ENCODE measurements at regions not wholly inside any gene's neighbourhood (a gene's known extent, or its start where the extent isn't known, plus 50 kb on each side); places are given as distances from the start of the nearest gene placed in this dataset.
A peak's percentile ranks its signal among the peaks of the same experiment; 100 is the strongest.

GRCh38 chr9:31715250-31715649, 669.2 kb upstream of the ACO1 start:
- no peaks in the 10 kb centered on the region for H3K79me2 ChIP-seq (ENCODE audit: control insufficient read depth, insufficient read depth, low read length)
- TF ChIP-seq EZH2 (IDR thresholded peaks at IDR 0.05; ENCODE audit: low read length) = no peak
- TF ChIP-seq CTCF (optimal IDR thresholded peaks at IDR 0.05 in 1 of 3, IDR thresholded peaks at IDR 0.05 in 1 of 3, conservative IDR thresholded peaks at IDR 0.05 in 1 of 3; ENCODE audit: extremely low read depth in 1 of 3, insufficient read depth in 2 of 3, low read length in 3 of 3) = no peak
- H3K27me3 ChIP-seq (ENCODE audit: control insufficient read depth, extremely low read depth, insufficient read depth, low read length) = no peaks in the 10 kb centered on the region
- H3K4me2 ChIP-seq (ENCODE audit: control insufficient read depth, extremely low read depth, insufficient read depth, low read depth, low read length) = no peak overlapping the region
- H3K9ac ChIP-seq (ENCODE audit: control insufficient read depth, extremely low read depth, insufficient read depth, low read length) = no peak overlapping the region
- H4K20me1 ChIP-seq (ENCODE audit: control insufficient read depth, extremely low read depth, insufficient read depth, low read length) = no peaks in the 10 kb centered on the region
- FAIRE-seq (no peak), DNase-seq (ENCODE audit: low read depth, low spot score) (no peak)
- no peaks in the 10 kb centered on the region for H3K36me3 ChIP-seq (ENCODE audit: control insufficient read depth in 2 of 2, extremely low read depth in 1 of 2, insufficient read depth in 2 of 2, low read length in 2 of 2)
- H3K4me3 ChIP-seq (ENCODE audit: control insufficient read depth in 2 of 3, extremely low read depth in 1 of 3, insufficient read depth in 2 of 3, low read depth in 1 of 3, low read length in 3 of 3) = no peak overlapping the region
- no peaks in the 10 kb centered on the region for H3K9me1 ChIP-seq (ENCODE audit: control insufficient read depth, extremely low read depth, insufficient read depth, low read length)
- dilution Hi-C loops (cut with MboI; ENCODE audit: extremely low pct_ligation_motif_present, low sequenced_read_pairs) = no loop called here
- H3K27ac ChIP-seq (ENCODE audit: control insufficient read depth, insufficient read depth, low read length) = no peak overlapping the region
- no peak overlapping the region for H2AFZ ChIP-seq (ENCODE audit: control insufficient read depth, low read length)
- H3K4me1 ChIP-seq (ENCODE audit: control insufficient read depth, extremely low read depth, insufficient read depth, low read length) = no peaks in the 10 kb centered on the region
- no peaks in the 10 kb centered on the region for H3K9me3 ChIP-seq (ENCODE audit: control insufficient read depth, low read depth, low read length)

GRCh38 chr9:31719262-31719661, 665.2 kb upstream of the ACO1 start:
- H3K9me3 ChIP-seq (ENCODE audit: control insufficient read depth, low read depth, low read length) = no peaks in the 10 kb centered on the region
- no peak overlapping the region for H3K4me3 ChIP-seq (ENCODE audit: control insufficient read depth in 2 of 3, extremely low read depth in 1 of 3, insufficient read depth in 2 of 3, low read depth in 1 of 3, low read length in 3 of 3)
- TF ChIP-seq CTCF (optimal IDR thresholded peaks at IDR 0.05 in 1 of 3, IDR thresholded peaks at IDR 0.05 in 1 of 3, conservative IDR thresholded peaks at IDR 0.05 in 1 of 3; ENCODE audit: extremely low read depth in 1 of 3, insufficient read depth in 2 of 3, low read length in 3 of 3) (no peak), EZH2 (IDR thresholded peaks at IDR 0.05; ENCODE audit: low read length) (no peak)
- no peaks in the 10 kb centered on the region for H3K79me2 ChIP-seq (ENCODE audit: control insufficient read depth, insufficient read depth, low read length)
- H3K9ac ChIP-seq (ENCODE audit: control insufficient read depth, extremely low read depth, insufficient read depth, low read length) = no peak overlapping the region
- FAIRE-seq (peak; percentile 51), DNase-seq (ENCODE audit: low read depth, low spot score) (no peak)
- H3K27me3 ChIP-seq (ENCODE audit: control insufficient read depth, extremely low read depth, insufficient read depth, low read length) = no peaks in the 10 kb centered on the region
- H4K20me1 ChIP-seq (ENCODE audit: control insufficient read depth, extremely low read depth, insufficient read depth, low read length) = no peaks in the 10 kb centered on the region
- no peaks in the 10 kb centered on the region for H3K36me3 ChIP-seq (ENCODE audit: control insufficient read depth in 2 of 2, extremely low read depth in 1 of 2, insufficient read depth in 2 of 2, low read length in 2 of 2)
- no peak overlapping the region for H2AFZ ChIP-seq (ENCODE audit: control insufficient read depth, low read length)
- H3K9me1 ChIP-seq (ENCODE audit: control insufficient read depth, extremely low read depth, insufficient read depth, low read length) = no peaks in the 10 kb centered on the region
- no peak overlapping the region for H3K27ac ChIP-seq (ENCODE audit: control insufficient read depth, insufficient read depth, low read length)
- dilution Hi-C loops (cut with MboI; ENCODE audit: extremely low pct_ligation_motif_present, low sequenced_read_pairs) = no loop called here
- H3K4me2 ChIP-seq (ENCODE audit: control insufficient read depth, extremely low read depth, insufficient read depth, low read depth, low read length) = peak overlapping the region; percentile 1
- H3K4me1 ChIP-seq (ENCODE audit: control insufficient read depth, extremely low read depth, insufficient read depth, low read length) = no peaks in the 10 kb centered on the region

Measured in keratinocyte (primary cell).